VCaP (cell line): ENCODE measurements at regions not wholly inside any gene's neighbourhood (a gene's known extent, or its start where the extent isn't known, plus 50 kb on each side); places are given as distances from the start of the nearest gene placed in this dataset.

Experiments
- H3K27ac ChIP-seq: fragments of 450-650 bp; 2 replicates; pipeline ENCODE4 v1.5.1; 2017
- CTCF ChIP-seq: fragments of 450-650 bp; conservative IDR thresholded peaks from 2 replicates; pipeline ENCODE4 v1.5.1; 2017; ENCODE audit warnings: mild to moderate bottlenecking, moderate library complexity

- TF ChIP-seq CTCF: no peak
- H3K27ac ChIP-seq: no peak overlapping the region
Observed at GRCh38 chr17:70295731-70296130, 126.4 kb downstream of the KCNJ2 start.

GRCh38 chr17:70296456-70296855 is 127.1 kb downstream of the KCNJ2 start:
- TF ChIP-seq CTCF: no peak

GRCh38 chr17:70297397-70297796 is 128.1 kb downstream of the KCNJ2 start:
- TF ChIP-seq CTCF: no peak
- H3K27ac ChIP-seq: no peak overlapping the region

More at GRCh38 chr17:70296456-70296855, 127.1 kb downstream of the KCNJ2 start:
- H3K27ac ChIP-seq: no peak overlapping the region

- H3K27ac ChIP-seq: no peak overlapping the region
- no peak for TF ChIP-seq CTCF
Observed at GRCh38 chr17:70298929-70299531, 129.7 kb downstream of the KCNJ2 start.

GRCh38 chr17:70307430-70308225 is 138.3 kb downstream of the KCNJ2 start:
- no peak overlapping the region for H3K27ac ChIP-seq
- no peak for TF ChIP-seq CTCF

- TF ChIP-seq CTCF: no peak
- H3K27ac ChIP-seq: no peak overlapping the region
Observed at GRCh38 chr17:70308618-70309017, 139.3 kb downstream of the KCNJ2 start.

GRCh38 chr17:70310221-70310672 is 140.9 kb downstream of the KCNJ2 start:
- no peak overlapping the region for H3K27ac ChIP-seq
- TF ChIP-seq CTCF: no peak
